SK-N-SH (cell line): ENCODE measurements at regions not wholly inside any gene's neighbourhood (a gene's known extent, or its start where the extent isn't known, plus 50 kb on each side); places are given as distances from the start of the nearest gene placed in this dataset.

Source experiments
- CTCF ChIP-seq: fragments of 200-600 bp; sonication (generic); IDR thresholded peaks from 2 replicates; pipeline ENCODE4 v1.6.1; 2017; ENCODE audit warnings: antibody characterized with exemption, mild to moderate bottlenecking, moderate library complexity
- EP300 ChIP-seq, 2 experiments: IDR thresholded peaks; 2 replicates each; pipeline versions ENCODE4 v1.4.0 to v1.6.1; 2012; ENCODE audit warnings: borderline replicate concordance in 1 of 2, low read depth in 1 of 2, low read length in 1 of 2
- EZH2phosphoT487 ChIP-seq: fragments of 200-600 bp; sonication (generic); IDR thresholded peaks from 2 replicates; pipeline ENCODE4 v1.6.1; 2017; ENCODE audit warnings: low read depth, mixed run types, mild to moderate bottlenecking, antibody characterized with exemption, moderate library complexity, borderline replicate concordance
- GATA2 ChIP-seq: sonication (generic); formaldehyde crosslinking; IDR thresholded peaks from 2 replicates; pipeline ENCODE4 v1.5.0; 2020; ENCODE audit warnings: mild to moderate bottlenecking, missing genetic modification reagents
- IRF3 ChIP-seq: fragments of 150-350 bp; IDR thresholded peaks from 2 replicates; pipeline ENCODE4 v1.6.1; 2016; ENCODE audit warnings: mild to moderate bottlenecking, low read depth, low read length
- JUND ChIP-seq: IDR thresholded peaks from 2 replicates; pipeline ENCODE4 v1.4.0; 2012
- MAX ChIP-seq: IDR thresholded peaks from 2 replicates; pipeline ENCODE4 v1.4.0; 2012; ENCODE audit warnings: low read depth
- POLR2AphosphoS5 ChIP-seq: IDR thresholded peaks from 2 replicates; pipeline ENCODE4 v1.6.1; 2012; ENCODE audit warnings: low read depth, low read length
- RAD21 ChIP-seq: IDR thresholded peaks from 2 replicates; pipeline ENCODE4 v1.6.1; 2012; ENCODE audit warnings: mild to moderate bottlenecking, low read length
- RFX5 ChIP-seq: IDR thresholded peaks from 2 replicates; pipeline ENCODE4 v1.6.1; 2012; ENCODE audit warnings: mild to moderate bottlenecking, improper control_type of control experiment, low read length
- SIN3A ChIP-seq: IDR thresholded peaks from 2 replicates; pipeline ENCODE4 v1.6.1; 2012; ENCODE audit warnings: low read depth, mild to moderate bottlenecking, low read length, moderate library complexity, borderline replicate concordance
- SMC3 ChIP-seq: IDR thresholded peaks from 2 replicates; pipeline ENCODE4 v1.6.1; 2012; ENCODE audit warnings: low read depth, low read length, improper control_type of control experiment
- TCF12 ChIP-seq: IDR thresholded peaks from 2 replicates; pipeline ENCODE4 v1.4.0; 2012
- ZBTB33 ChIP-seq: IDR thresholded peaks from 2 replicates; pipeline ENCODE4 v1.4.0; 2012; ENCODE audit warnings: low read depth, borderline replicate concordance

- TF ChIP-seq EZH2phosphoT487: no peak
- TF ChIP-seq EP300 (IDR thresholded peaks at IDR 0.05; ENCODE audit: borderline replicate concordance in 1 of 2, low read depth in 1 of 2, low read length in 1 of 2): no peak
- no peak for TF ChIP-seq CTCF
- no peak for TF ChIP-seq SMC3
- no peak for TF ChIP-seq RAD21
- no peak for TF ChIP-seq MAX
- TF ChIP-seq JUND: no peak
- no peak for TF ChIP-seq ZBTB33
- TF ChIP-seq RFX5: no peak
- TF ChIP-seq GATA2: no peak
- TF ChIP-seq IRF3: no peak
- no peak for TF ChIP-seq SIN3A
- no peak for TF ChIP-seq POLR2AphosphoS5
- TF ChIP-seq TCF12: no peak
These were observed 98.4 kb upstream of the GLS start for GRCh38 chr2:190782264-190782663.
